ENCODE measurements at regions not wholly inside any gene's neighbourhood (a gene's known extent, or its start where the extent isn't known, plus 50 kb on each side); places are given as distances from the start of the nearest gene placed in this dataset.

- TF ChIP-seq POLR2A (IDR thresholded peaks at IDR 0.05; ENCODE audit: low read depth, low read length) (no peak), POLR2AphosphoS5 (IDR thresholded peaks at IDR 0.05; ENCODE audit: low read depth, low read length) (no peak)
Observed at GRCh38 chr2:114065731-114066130, 175.8 kb downstream of the ACTR3 start.

Measured in GM12892 (cell line).